Omental fat pad (tissue), 3 donors: ENCODE measurements at regions not wholly inside any gene's neighbourhood (a gene's known extent, or its start where the extent isn't known, plus 50 kb on each side); places are given as distances from the start of the nearest gene placed in this dataset.

ENCODE experiments used
- ATAC-seq: fragments of 150-250 bp; one replicate; pipeline ENCODE4 v1.9.1; 2016; ENCODE audit warnings: mild to moderate bottlenecking, moderate library complexity; ENCODE audit not compliant: low FRiP score
- DNase-seq: peaks from one replicate; pipeline ENCODE4 v3.0.0-alpha.2; 2019; ENCODE audit warnings: low spot score
- CTCF ChIP-seq, 3 donors: fragments of 450-650 bp; IDR thresholded peaks; one replicate each; pipeline ENCODE4 v1.5.1; 2016 to 2017; ENCODE audit warnings: antibody characterized with exemption in 3 of 3, mild to moderate bottlenecking in 3 of 3, moderate library complexity in 2 of 3

- ATAC-seq (no peak), DNase-seq (no peak)
- no peak for TF ChIP-seq CTCF (IDR thresholded peaks at IDR 0.05)
Measured at GRCh38 chr1:14180738-14181137, 417.7 kb upstream of the KAZN start.

GRCh38 chr1:14181191-14181795, 417.2 kb upstream of the KAZN start:
- DNase-seq, result no peak
- TF ChIP-seq CTCF (IDR thresholded peaks at IDR 0.05), result no peak
- ATAC-seq, result no peak

GRCh38 chr1:14182856-14183255, 415.6 kb upstream of the KAZN start:
- ATAC-seq (no peak), DNase-seq (no peak)
- TF ChIP-seq CTCF (IDR thresholded peaks at IDR 0.05), result no peak

GRCh38 chr1:14183329-14183728, 415.2 kb upstream of the KAZN start:
- no peak for TF ChIP-seq CTCF (IDR thresholded peaks at IDR 0.05)
- ATAC-seq, result no peak
- DNase-seq, result no peak

GRCh38 chr1:14184454-14184853, 414.0 kb upstream of the KAZN start:
- TF ChIP-seq CTCF (IDR thresholded peaks at IDR 0.05), result no peak
- ATAC-seq, result no peak
- DNase-seq, result no peak

GRCh38 chr1:14189381-14189780, 409.1 kb upstream of the KAZN start:
- DNase-seq, result no peak
- TF ChIP-seq CTCF (IDR thresholded peaks at IDR 0.05), result no peak
- no peak for ATAC-seq

GRCh38 chr1:14190508-14190907, 408.0 kb upstream of the KAZN start:
- ATAC-seq (no peak), DNase-seq (no peak)
- no peak for TF ChIP-seq CTCF (IDR thresholded peaks at IDR 0.05)
